Sciatic nerve (tissue), 2 donors: ENCODE measurements at regions not wholly inside any gene's neighbourhood (a gene's known extent, or its start where the extent isn't known, plus 50 kb on each side); places are given as distances from the start of the nearest gene placed in this dataset.

Source experiments
- ATAC-seq: fragments of 200-7000 bp; cut with Tn5 transposase; one replicate; pipeline ENCODE4 v1.9.1; 2020; ENCODE audit warnings: mild to moderate bottlenecking, moderate library complexity
- DNase-seq: peaks from one replicate; pipeline ENCODE4 v3.0.0-alpha.2; 2020; ENCODE audit warnings: low spot score
- intact Hi-C: fragments of 100-400 bp; cut with DNase I; formaldehyde crosslinking; loops from one replicate; pipeline ENCODE4 v1.14.2; 2022
- donor health status: DM: no; HTN: no; CAD: no.
- donor health status: DM: no; HTN: no; CAD: no.

DNA sequence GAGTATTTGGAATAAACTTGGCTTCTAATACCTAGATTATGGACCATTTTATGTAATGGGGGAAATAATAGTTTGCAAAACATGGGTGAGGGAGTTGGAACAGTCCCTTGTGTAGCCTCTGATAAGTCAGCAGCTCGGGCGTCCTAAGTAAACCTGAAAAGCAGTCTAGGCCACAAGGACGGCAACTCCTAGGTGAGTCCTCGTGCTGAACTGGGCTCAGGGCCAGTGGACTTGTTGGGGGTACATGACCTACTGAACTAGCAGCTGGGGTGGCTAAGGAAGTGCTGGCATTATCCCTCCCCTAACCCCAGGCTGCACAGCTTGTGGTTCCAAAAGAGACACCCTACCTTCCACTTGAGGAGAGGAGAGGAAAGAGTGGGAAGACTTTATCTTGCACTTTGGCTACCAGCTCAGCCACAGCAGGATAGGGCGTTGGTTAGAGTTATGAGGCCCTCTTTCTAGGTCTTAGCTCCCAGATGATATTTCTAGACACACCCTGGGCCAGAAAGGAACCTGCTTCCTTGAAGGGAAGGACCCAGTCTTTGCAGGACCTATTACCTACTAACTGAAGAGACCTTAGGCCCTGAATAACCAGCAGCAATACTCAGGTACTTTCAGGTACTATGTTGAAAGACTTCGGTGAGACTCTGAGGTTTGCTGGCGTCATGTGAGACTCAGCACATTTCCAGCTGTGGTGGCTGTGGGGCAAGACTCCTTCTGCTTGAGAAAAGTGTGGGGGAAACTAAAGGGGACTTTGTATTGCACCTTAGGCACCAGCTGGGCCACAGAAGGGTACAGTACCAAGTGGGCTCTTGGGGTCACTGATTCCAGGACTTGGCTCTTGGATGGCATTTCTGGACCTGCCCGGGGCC is 71.0 kb downstream of the AQP4 start:
- DNase-seq (no peak), ATAC-seq (no peak)
- intact Hi-C loops = no loop called here

DNA sequence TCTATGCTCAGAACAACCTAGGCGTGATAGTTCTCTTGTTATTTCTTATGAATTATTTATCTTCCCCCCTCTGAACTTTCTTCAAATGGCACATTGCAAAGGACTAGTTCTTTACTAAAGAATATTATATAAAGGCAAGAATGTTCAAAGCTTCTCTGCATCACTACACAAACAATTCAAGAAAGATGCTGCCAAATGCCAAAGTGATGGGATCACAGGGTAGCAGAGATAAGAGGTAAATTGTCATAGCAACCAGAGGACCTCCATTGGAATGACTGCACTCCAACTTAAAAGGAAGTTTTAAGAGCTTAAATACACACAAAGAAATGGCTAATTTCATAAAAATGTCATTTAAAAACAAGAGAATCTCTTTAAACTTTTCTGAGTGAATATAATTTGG is 72.8 kb downstream of the AQP4 start:
- ATAC-seq (no peak), DNase-seq (no peak)
- intact Hi-C loops = no loop called here

- ATAC-seq (no peak), DNase-seq (no peak)
- intact Hi-C loops = no loop called here
Observed at GRCh38 chr18:26791676-26792075, 73.8 kb downstream of the AQP4 start.

GRCh38 chr18:26784599-26784998 is 80.9 kb downstream of the AQP4 start:
- no peak for DNase-seq
- ATAC-seq = no peak
- intact Hi-C loops = no loop called here

GRCh38 chr18:26783170-26783569 is 82.3 kb downstream of the AQP4 start:
- DNase-seq = no peak
- intact Hi-C loops = no loop called here
- no peak for ATAC-seq

DNA sequence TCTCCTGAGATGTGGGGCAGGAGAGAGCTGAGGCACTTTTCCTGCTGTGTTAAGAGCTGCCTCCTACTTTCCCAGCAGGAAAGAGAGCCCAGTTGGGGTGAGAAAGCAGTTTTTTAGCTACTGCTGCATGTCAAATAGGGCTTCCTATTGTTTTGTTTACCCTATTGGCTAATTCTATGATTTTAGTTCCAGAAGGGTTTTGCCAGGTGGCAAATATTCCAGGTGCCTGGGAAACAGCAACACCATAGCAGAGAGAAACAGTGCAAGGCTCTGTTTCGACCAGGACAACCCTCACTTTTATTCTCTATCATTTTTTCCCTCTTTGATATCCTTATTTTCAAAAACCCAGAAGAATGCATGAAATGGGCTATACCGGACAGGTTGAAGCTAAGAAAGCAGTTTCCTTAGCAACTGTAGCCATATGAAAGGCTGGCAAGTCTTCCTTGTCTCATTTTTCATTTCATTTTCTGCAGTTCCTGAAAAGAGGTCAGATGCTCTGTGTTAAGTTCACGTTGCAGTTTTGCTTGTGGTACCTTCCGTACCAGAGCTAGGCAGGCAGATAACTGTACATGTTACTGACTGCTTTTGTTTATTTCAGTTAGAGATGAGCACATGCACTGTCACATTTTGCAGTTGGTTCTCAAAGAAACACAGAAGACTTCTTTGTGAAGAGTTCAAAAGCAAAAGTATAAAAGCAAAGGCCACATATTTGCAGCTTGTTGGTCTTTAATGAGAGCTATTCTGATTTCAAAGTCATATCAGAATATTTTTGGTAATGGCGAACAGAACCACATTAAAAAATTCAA is 84.8 kb downstream of the AQP4 start:
- DNase-seq = no peak
- intact Hi-C loops = no loop called here
- ATAC-seq = no peak

GRCh38 chr18:26778054-26778393 is 87.5 kb downstream of the AQP4 start:
- no peak for DNase-seq
- intact Hi-C loops = no loop called here
- no peak for ATAC-seq

- ATAC-seq (no peak), DNase-seq (no peak)
- intact Hi-C loops = no loop called here
Observed at GRCh38 chr18:26777351-26778053, 88.0 kb downstream of the AQP4 start.

GRCh38 chr18:26772691-26773090 is 92.8 kb downstream of the AQP4 start:
- no peak for ATAC-seq
- no peak for DNase-seq
- intact Hi-C loops = no loop called here

DNA sequence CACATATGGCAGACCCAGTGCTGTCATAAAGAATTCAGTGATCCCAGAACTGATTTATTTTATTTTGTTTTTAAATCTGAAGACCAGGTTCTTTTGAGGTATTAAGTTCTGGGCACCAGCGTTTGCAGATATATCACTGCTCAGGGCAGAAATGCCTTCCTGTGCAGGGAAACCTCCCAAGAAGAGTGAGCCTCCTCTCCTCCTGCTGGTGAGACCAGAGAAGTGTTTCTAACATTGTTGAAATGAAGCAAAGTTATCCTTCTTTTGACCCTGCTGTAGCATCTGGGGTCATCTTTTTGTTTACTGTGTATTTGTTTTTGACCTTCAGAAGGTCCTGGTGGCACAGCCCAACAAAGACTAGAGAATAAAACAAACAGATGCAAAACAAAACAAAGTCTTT is 94.0 kb downstream of the AQP4 start:
- DNase-seq (no peak), ATAC-seq (no peak)
- intact Hi-C loops = no loop called here

GRCh38 chr18:26768385-26768784 is 97.1 kb downstream of the AQP4 start:
- intact Hi-C loops = no loop called here
- DNase-seq = no peak

DNA sequence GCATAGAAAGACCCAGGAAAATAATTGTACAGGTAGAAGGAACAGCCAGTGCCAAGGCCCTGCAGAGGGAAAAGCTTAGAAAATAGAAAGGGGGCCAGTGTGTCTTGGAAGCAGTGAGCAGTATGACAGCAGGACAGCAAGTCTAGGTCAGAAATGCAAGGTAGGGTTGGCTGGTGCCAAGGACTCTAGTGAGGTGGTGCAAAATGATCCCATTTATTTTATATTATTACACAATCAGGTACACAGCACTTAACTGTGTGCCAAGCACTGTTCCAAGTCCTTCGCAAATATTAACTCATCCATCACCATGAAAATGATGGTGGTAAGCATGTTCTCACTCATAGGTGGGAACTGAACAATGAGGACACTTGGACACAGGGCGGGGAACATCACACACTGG is 100.0 kb downstream of the AQP4 start:
- DNase-seq = no peak
- ATAC-seq = no peak
- intact Hi-C loops = no loop called here

More at GRCh38 chr18:26768385-26768784, 97.1 kb downstream of the AQP4 start:
- no peak for ATAC-seq

DNA sequence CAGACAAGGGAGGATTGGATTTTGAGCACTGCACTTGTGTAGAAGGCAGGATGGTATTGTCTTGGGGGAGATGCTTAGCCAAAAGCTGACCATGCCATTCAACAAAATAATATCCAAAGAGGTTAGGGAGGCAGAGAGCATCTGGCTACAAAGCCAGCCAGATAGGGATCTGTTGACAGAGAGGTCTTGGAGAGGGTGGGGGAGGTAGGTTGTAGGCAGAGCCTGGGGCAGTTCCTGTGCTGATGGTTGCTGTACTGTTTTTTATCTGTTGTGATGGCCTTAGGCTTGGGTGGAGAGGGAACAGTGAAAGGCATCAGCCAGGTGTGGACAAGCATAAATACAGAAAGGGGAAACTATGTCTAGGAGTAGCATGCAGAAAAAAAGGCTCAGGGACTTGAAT is 100.9 kb downstream of the AQP4 start:
- intact Hi-C loops = no loop called here
- no peak for DNase-seq
- no peak for ATAC-seq

DNA sequence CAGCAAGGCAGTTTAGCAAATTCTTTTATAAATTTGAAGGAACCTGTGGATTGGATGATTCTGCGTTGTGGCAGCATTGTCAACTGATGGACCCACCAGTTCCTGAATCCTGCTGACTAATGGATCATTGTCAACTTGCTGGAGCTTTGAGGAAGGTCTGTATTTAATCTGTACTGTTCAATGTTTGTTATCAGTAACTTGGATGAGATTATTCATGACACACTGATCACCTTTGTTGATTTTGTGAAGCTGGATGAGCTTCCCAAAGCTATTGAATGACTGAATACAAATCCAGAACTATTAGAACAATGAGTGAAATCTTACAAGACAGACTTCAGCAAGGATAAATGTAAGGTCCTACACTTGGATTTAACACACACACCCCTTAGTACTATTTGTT is 101.3 kb downstream of the AQP4 start:
- intact Hi-C loops = no loop called here
- ATAC-seq (no peak), DNase-seq (no peak)

DNA sequence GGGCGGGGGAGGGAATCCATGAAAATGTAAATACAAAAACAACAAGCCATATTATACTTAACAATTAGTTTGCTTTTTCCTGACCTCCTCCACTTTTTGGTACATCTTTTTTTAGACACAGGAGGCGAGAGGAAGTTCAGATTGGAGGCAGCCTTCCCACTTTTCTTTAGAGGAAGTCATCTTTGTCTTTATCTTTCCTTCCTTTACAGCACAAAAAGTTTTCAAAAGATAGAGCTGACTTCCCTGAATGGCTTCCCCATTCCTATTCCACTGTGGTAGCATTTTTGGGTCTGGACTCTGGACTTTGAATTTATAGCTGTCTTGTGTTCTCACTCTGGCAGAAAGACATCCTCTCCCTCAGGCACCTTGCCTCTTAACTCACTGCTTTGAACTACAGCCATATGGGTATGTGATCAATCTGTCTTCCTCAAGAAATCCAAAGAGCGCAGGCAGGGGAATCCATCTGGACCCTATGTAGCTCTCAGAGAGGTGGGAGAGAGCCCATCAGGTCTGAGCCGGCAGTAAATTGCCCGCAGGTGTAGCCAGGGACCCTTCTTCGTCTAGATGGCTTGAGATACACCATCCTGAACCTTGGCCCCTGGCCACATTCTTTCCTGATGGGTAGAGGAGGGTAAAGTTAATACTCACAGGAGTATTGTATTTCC is 101.9 kb downstream of the AQP4 start:
- intact Hi-C loops = no loop called here
- ATAC-seq (no peak), DNase-seq (no peak)

DNA sequence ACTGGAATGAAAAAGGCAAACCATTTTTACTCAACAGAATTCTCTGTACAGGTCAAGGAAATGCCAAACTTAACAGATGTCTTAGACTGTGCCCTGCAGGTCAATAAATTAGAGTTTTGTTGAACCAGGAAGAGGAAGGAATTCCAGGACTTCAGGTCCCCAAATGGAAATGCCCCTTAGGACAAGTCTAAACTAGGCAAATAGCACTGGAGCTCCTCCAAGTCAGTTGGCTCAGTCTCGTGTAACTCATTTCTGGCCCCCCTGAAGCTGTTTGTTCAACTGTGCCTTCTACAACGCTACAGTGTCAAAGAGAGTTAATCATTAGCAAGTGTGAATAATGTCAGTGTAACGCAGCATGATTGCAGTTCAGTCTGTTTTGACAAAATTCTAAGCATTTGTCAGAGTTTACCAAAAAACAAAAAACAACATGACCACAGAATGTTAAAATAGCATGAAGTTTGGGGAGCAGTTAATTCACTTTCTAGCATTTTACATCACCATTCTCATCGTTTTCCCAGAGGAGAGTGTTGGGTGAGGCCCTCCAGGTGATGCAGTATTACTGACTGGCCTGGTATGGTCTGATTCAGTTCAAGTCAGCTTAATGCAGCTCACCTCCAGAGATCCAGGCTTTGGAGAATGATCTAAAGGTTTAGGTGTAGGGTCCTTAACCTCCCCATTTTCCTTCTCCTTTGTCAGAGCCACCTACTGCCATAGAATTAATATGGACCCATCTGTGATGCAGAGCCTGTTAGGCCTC is 108.1 kb downstream of the AQP4 start:
- intact Hi-C loops = no loop called here

DNA sequence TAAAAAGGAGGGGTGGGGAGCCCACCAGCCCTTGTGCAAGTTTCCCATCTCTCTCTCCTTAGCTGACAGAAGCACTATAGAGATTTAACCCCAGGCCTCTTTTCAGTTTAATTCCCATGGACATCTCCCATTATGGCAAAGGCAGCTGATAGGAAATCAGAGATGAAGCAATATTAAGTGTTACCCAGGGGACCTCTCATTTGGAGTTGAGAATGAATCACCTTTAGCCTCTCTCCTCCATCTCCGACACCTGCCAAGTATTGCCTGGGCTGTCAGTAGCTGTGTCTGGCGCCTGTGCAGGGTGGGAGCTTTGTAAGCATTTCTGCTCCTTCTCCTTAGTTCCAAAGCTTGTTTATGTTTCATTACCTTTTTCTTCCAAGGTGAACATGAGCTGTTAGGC is 109.0 kb downstream of the AQP4 start:
- intact Hi-C loops = no loop called here
- no peak for ATAC-seq
- no peak for DNase-seq

More for the DNA sequence above, 108.1 kb downstream of the AQP4 start:
- no peak for DNase-seq
- no peak for ATAC-seq

- intact Hi-C loops = no loop called here
- no peak for DNase-seq
- no peak for ATAC-seq
Observed at GRCh38 chr18:26746826-26747475, 118.6 kb downstream of the AQP4 start.
